Chondrocyte (in vitro differentiated cells): ENCODE measurements at regions not wholly inside any gene's neighbourhood (a gene's known extent, or its start where the extent isn't known, plus 50 kb on each side); places are given as distances from the start of the nearest gene placed in this dataset.

ENCODE experiments used
- DNase-seq: peaks from one replicate; pipeline ENCODE4 v3.0.0; 2021; ENCODE audit warnings: mixed read lengths, low spot score
- H3K27ac Mint-ChIP-seq: one replicate; pipeline ENCODE4 v1.8.0; 2021; ENCODE audit warnings: mild to moderate bottlenecking, moderate library complexity, mixed read lengths; ENCODE audit not compliant: unreplicated experiment
- H3K27me3 Mint-ChIP-seq: 2 replicates; pipeline ENCODE4 v1.8.0; 2021; ENCODE audit warnings: low read depth, mixed read lengths
- H3K36me3 Mint-ChIP-seq: 2 replicates; pipeline ENCODE4 v1.8.0; 2021; ENCODE audit warnings: low read depth, mixed read lengths
- H3K4me1 Mint-ChIP-seq: 2 replicates; pipeline ENCODE4 v1.8.0; 2021; ENCODE audit warnings: low read depth, mild to moderate bottlenecking, mixed read lengths
- H3K4me3 Mint-ChIP-seq: one replicate; pipeline ENCODE4 v1.8.0; 2021; ENCODE audit warnings: mild to moderate bottlenecking, moderate library complexity, mixed read lengths; ENCODE audit not compliant: unreplicated experiment
- H3K9me3 Mint-ChIP-seq: 2 replicates; pipeline ENCODE4 v1.8.0; 2021; ENCODE audit warnings: low read depth, mixed read lengths
- TF ChIP-seq, protein P1 (sequence below): fragments of 200-600 bp; sonication (generic); IDR thresholded peaks from 2 replicates; pipeline ENCODE4 v1.5.0; 2021; ENCODE audit warnings: antibody characterized with exemption, mild to moderate bottlenecking, moderate library complexity

DNA sequence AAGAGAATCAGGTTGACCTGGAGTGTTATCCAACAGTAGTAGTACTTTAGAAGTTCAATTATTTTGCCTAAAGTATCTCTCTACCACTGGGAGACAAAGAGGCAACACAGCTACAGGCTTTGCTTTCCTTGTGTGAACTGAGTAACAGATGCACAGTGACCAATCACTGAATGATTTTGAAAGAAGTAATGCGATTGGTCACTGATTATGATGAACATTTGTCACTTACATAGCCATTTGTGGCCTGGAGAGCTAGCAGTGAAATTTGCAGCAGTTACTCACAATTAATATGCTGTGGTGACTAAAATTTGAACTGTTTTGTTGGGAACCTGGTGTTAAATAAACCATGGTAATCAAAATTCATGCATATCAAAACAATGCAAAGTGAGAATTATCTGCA lies 508.7 kb upstream of the DIPK2B start:
- Mint-ChIP-seq H3K36me3 (no peaks in the 10 kb centered on the region), H3K27me3 (no peaks in the 10 kb centered on the region), H3K9me3 (peaks cover 5% of the 10 kb centered on the region), H3K4me3 (no peak overlapping the region), H3K4me1 (peaks cover 32% of the 10 kb centered on the region), H3K27ac (peak overlapping the region; percentile 46)
- TF ChIP-seq, protein P1, sequence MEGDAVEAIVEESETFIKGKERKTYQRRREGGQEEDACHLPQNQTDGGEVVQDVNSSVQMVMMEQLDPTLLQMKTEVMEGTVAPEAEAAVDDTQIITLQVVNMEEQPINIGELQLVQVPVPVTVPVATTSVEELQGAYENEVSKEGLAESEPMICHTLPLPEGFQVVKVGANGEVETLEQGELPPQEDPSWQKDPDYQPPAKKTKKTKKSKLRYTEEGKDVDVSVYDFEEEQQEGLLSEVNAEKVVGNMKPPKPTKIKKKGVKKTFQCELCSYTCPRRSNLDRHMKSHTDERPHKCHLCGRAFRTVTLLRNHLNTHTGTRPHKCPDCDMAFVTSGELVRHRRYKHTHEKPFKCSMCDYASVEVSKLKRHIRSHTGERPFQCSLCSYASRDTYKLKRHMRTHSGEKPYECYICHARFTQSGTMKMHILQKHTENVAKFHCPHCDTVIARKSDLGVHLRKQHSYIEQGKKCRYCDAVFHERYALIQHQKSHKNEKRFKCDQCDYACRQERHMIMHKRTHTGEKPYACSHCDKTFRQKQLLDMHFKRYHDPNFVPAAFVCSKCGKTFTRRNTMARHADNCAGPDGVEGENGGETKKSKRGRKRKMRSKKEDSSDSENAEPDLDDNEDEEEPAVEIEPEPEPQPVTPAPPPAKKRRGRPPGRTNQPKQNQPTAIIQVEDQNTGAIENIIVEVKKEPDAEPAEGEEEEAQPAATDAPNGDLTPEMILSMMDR = no peak
- no peak for DNase-seq

- Mint-ChIP-seq H3K9me3 (peaks cover 8% of the 10 kb centered on the region), H3K4me1 (peaks cover 7% of the 10 kb centered on the region), H3K4me3 (no peak overlapping the region)
These were observed 498.5 kb upstream of the DIPK2B start for GRCh38 chrX:45699158-45699557.

DNA sequence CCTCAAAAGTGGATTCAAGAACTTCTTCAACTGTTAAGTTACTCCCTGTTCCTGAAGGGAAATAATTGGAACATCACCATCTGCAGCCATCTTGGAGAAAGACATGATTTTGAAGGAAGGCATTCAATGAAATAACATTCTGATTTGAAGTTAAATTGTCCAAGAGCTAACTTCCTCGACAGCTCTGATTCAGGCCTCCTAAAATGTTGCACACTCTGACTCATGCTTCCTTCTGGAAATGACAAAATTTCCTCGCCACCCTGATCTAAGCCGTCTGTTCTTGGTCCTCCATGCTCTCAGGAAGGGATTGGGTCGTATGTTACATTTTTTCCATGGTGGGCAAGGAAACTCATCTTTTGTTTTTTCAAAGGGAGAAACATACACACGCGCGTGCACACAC lies 496.9 kb upstream of the DIPK2B start:
- H3K27ac Mint-ChIP-seq = peak overlapping the region; percentile 22

More at GRCh38 chrX:45699158-45699557, 498.5 kb upstream of the DIPK2B start:
- no peaks in the 10 kb centered on the region for H3K36me3 Mint-ChIP-seq
- H3K27ac Mint-ChIP-seq = no peak overlapping the region
- DNase-seq = no peak
- TF ChIP-seq, protein P1 = no peak
- no peaks in the 10 kb centered on the region for H3K27me3 Mint-ChIP-seq

DNA sequence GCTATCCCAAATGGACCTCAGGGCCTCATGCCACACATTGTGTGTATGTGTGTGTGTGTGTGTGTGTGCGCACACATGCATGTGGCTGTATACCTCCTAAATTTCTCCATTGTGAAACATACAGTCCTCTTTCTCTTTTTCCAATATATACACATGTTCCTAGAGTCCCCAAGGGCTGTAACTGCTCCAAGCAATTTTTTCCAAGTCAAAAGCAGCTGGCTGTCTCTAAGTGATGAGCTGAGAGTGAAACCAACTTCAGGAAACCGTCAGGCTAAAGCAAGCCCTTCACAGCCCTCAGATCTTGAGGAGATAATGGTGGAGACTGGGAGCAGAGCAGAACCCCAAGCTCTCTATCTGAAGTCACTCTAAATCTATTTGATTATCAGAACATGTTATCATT lies 496.1 kb upstream of the DIPK2B start:
- DNase-seq = no peak
- Mint-ChIP-seq H3K27ac (no peak overlapping the region), H3K4me3 (no peak overlapping the region), H3K9me3 (peaks cover 8% of the 10 kb centered on the region), H3K36me3 (no peaks in the 10 kb centered on the region), H3K4me1 (peaks cover 7% of the 10 kb centered on the region), H3K27me3 (no peaks in the 10 kb centered on the region)
- TF ChIP-seq, protein P1 = no peak

More for the DNA sequence above, 496.9 kb upstream of the DIPK2B start:
- TF ChIP-seq, protein P1 = no peak
- DNase-seq = no peak
- H3K9me3 Mint-ChIP-seq = peaks cover 8% of the 10 kb centered on the region
- no peaks in the 10 kb centered on the region for H3K36me3 Mint-ChIP-seq
- no peaks in the 10 kb centered on the region for H3K27me3 Mint-ChIP-seq
- H3K4me1 Mint-ChIP-seq = peaks cover 7% of the 10 kb centered on the region
- no peak overlapping the region for H3K4me3 Mint-ChIP-seq

- Mint-ChIP-seq H3K27ac (no peak overlapping the region), H3K4me3 (no peak overlapping the region), H3K36me3 (peaks cover 2% of the 10 kb centered on the region), H3K9me3 (peaks cover 13% of the 10 kb centered on the region), H3K4me1 (no peaks in the 10 kb centered on the region), H3K27me3 (no peaks in the 10 kb centered on the region)
- DNase-seq = no peak
- TF ChIP-seq, protein P1 = no peak
These were observed 489.3 kb upstream of the DIPK2B start for GRCh38 chrX:45689971-45690370.
